Endothelial cell of umbilical vein (primary cell): ENCODE measurements at regions not wholly inside any gene's neighbourhood (a gene's known extent, or its start where the extent isn't known, plus 50 kb on each side); places are given as distances from the start of the nearest gene placed in this dataset.

Source experiments
- EZH2 ChIP-seq: IDR thresholded peaks from 2 replicates; pipeline ENCODE4 v1.6.1; 2012; ENCODE audit warnings: borderline replicate concordance, low read depth, mild to moderate bottlenecking, moderate library complexity, low read length, inconsistent platforms; ENCODE audit not compliant: severe bottlenecking
- POLR2A ChIP-seq: IDR thresholded peaks from 2 replicates; pipeline ENCODE4 v1.6.1; 2012; ENCODE audit warnings: low read depth, mild to moderate bottlenecking, control low read depth, low read length
- POLR2AphosphoS5 ChIP-seq: IDR thresholded peaks from 2 replicates; pipeline ENCODE4 v1.6.1; 2012; ENCODE audit warnings: low read depth, mild to moderate bottlenecking, control low read depth, low read length, moderate library complexity; ENCODE audit not compliant: insufficient read depth
- TF ChIP-seq, protein P1 (sequence below), 2 donors: IDR thresholded peaks; 1 replicate in 1 of 2; 2 replicates in 1 of 2; pipeline ENCODE4 v1.5.1; 2011; ENCODE audit warnings: low read length in 2 of 2, mild to moderate bottlenecking in 2 of 2, moderate library complexity in 2 of 2, control low read depth in 1 of 2, inconsistent platforms in 1 of 2, low read depth in 1 of 2; ENCODE audit not compliant: insufficient read depth in 1 of 2; ENCODE audit errors: extremely low read depth in 1 of 2

DNA sequence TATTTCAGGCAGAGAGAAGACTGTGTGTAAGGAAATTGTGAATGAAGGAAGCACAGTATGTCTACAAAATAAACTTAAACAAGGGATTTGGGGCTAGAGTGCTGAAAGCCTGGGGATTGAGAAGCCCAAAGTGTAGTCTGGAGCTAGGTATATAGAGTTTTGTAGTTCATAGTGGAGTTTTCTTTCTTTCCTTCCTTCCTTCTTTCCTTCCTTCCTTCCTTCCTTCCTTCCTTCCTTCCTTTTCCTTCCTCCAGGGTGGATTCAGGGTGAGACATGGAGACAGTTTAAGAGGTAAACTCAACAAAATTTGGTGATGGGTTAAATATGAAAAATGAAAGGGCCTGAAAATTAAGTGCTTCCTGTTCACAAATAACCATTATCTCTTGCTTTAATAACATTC is 757.8 kb upstream of the CXADR start:
- TF ChIP-seq POLR2A, result no peak
- no peak for TF ChIP-seq EZH2
- TF ChIP-seq POLR2AphosphoS5, result no peak
- TF ChIP-seq, protein P1, sequence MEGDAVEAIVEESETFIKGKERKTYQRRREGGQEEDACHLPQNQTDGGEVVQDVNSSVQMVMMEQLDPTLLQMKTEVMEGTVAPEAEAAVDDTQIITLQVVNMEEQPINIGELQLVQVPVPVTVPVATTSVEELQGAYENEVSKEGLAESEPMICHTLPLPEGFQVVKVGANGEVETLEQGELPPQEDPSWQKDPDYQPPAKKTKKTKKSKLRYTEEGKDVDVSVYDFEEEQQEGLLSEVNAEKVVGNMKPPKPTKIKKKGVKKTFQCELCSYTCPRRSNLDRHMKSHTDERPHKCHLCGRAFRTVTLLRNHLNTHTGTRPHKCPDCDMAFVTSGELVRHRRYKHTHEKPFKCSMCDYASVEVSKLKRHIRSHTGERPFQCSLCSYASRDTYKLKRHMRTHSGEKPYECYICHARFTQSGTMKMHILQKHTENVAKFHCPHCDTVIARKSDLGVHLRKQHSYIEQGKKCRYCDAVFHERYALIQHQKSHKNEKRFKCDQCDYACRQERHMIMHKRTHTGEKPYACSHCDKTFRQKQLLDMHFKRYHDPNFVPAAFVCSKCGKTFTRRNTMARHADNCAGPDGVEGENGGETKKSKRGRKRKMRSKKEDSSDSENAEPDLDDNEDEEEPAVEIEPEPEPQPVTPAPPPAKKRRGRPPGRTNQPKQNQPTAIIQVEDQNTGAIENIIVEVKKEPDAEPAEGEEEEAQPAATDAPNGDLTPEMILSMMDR (IDR thresholded peaks at IDR 0.05; ENCODE audit: extremely low read depth in 1 of 2, insufficient read depth in 1 of 2, low read depth in 1 of 2, low read length in 2 of 2), result no peak
